ENCODE measurements at regions not wholly inside any gene's neighbourhood (a gene's known extent, or its start where the extent isn't known, plus 50 kb on each side); places are given as distances from the start of the nearest gene placed in this dataset.

- H3K4me1 Mint-ChIP-seq (ENCODE audit: insufficient read depth, unreplicated experiment): no peaks in the 10 kb centered on the region
- no peak overlapping the region for H3K4me3 Mint-ChIP-seq (ENCODE audit: unreplicated experiment)
- H3K9me3 Mint-ChIP-seq (ENCODE audit: unreplicated experiment): no peaks in the 10 kb centered on the region
- peaks cover 50% of the 10 kb centered on the region for H3K27me3 Mint-ChIP-seq (ENCODE audit: insufficient read depth, unreplicated experiment)
- TF ChIP-seq CTCF (IDR thresholded peaks at IDR 0.05; ENCODE audit: unreplicated experiment): no peak
- no peak overlapping the region for H3K27ac Mint-ChIP-seq (ENCODE audit: low read depth, unreplicated experiment)
- CTCF ChIA-PET: interaction anchor here (0.5 to 1.1 kb wide), 3 partner anchors 11 to 1269 kb away, joined by 3 to 4 read pairs (median 3); no protein-coding TSS in a partner anchor
- POLR2A ChIA-PET: no interaction called here
- no peak for DNase-seq (ENCODE audit: unreplicated experiment)
- intact Hi-C loops (cut with micrococcal nuclease): no loop called here
- no TSS peak for BruUV-seq (replicated peaks)
- H3K36me3 Mint-ChIP-seq (ENCODE audit: insufficient read depth, unreplicated experiment): no peaks in the 10 kb centered on the region
Measured at GRCh38 chr3:148451969-148452368, 245.7 kb upstream of the AGTR1 start.

- intact Hi-C loops (cut with micrococcal nuclease): no loop called here
- Mint-ChIP-seq H3K36me3 (ENCODE audit: insufficient read depth, unreplicated experiment) (no peaks in the 10 kb centered on the region), H3K27ac (ENCODE audit: low read depth, unreplicated experiment) (no peak overlapping the region), H3K4me1 (ENCODE audit: insufficient read depth, unreplicated experiment) (no peaks in the 10 kb centered on the region), H3K9me3 (ENCODE audit: unreplicated experiment) (no peaks in the 10 kb centered on the region), H3K4me3 (ENCODE audit: unreplicated experiment) (no peak overlapping the region), H3K27me3 (ENCODE audit: insufficient read depth, unreplicated experiment) (peaks cover 35% of the 10 kb centered on the region)
- ChIA-PET POLR2A (no interaction called here), CTCF (no interaction called here)
- no peak for TF ChIP-seq CTCF (IDR thresholded peaks at IDR 0.05; ENCODE audit: unreplicated experiment)
- no peak for DNase-seq (ENCODE audit: unreplicated experiment)
- no TSS peak for BruUV-seq (replicated peaks)
Measured at GRCh38 chr3:148453781-148454191, 243.9 kb upstream of the AGTR1 start.

- CTCF ChIA-PET: no interaction called here
- Mint-ChIP-seq H3K4me3 (ENCODE audit: unreplicated experiment) (no peak overlapping the region), H3K9me3 (ENCODE audit: unreplicated experiment) (no peaks in the 10 kb centered on the region), H3K36me3 (ENCODE audit: insufficient read depth, unreplicated experiment) (no peaks in the 10 kb centered on the region), H3K27me3 (ENCODE audit: insufficient read depth, unreplicated experiment) (peaks cover 24% of the 10 kb centered on the region), H3K27ac (ENCODE audit: low read depth, unreplicated experiment) (no peak overlapping the region), H3K4me1 (ENCODE audit: insufficient read depth, unreplicated experiment) (no peaks in the 10 kb centered on the region)
- no peak for TF ChIP-seq CTCF (IDR thresholded peaks at IDR 0.05; ENCODE audit: unreplicated experiment)
- POLR2A ChIA-PET: no interaction called here
- BruUV-seq (replicated peaks): no TSS peak
- intact Hi-C loops (cut with micrococcal nuclease): no loop called here
- DNase-seq (ENCODE audit: unreplicated experiment): no peak
Measured at GRCh38 chr3:148455098-148455497, 242.6 kb upstream of the AGTR1 start.

GRCh38 chr3:148457886-148458285, 239.8 kb upstream of the AGTR1 start:
- no TSS peak for BruUV-seq (replicated peaks)
- no peak for DNase-seq (ENCODE audit: unreplicated experiment)
- H3K4me3 Mint-ChIP-seq (ENCODE audit: unreplicated experiment): no peak overlapping the region
- intact Hi-C loops (cut with micrococcal nuclease): no loop called here
- no peak overlapping the region for H3K27ac Mint-ChIP-seq (ENCODE audit: low read depth, unreplicated experiment)
- ChIA-PET POLR2A (no interaction called here), CTCF (no interaction called here)
- no peaks in the 10 kb centered on the region for H3K36me3 Mint-ChIP-seq (ENCODE audit: insufficient read depth, unreplicated experiment)
- no peaks in the 10 kb centered on the region for H3K4me1 Mint-ChIP-seq (ENCODE audit: insufficient read depth, unreplicated experiment)
- no peaks in the 10 kb centered on the region for H3K9me3 Mint-ChIP-seq (ENCODE audit: unreplicated experiment)
- H3K27me3 Mint-ChIP-seq (ENCODE audit: insufficient read depth, unreplicated experiment): peaks cover 12% of the 10 kb centered on the region
- no peak for TF ChIP-seq CTCF (IDR thresholded peaks at IDR 0.05; ENCODE audit: unreplicated experiment)
